Activated CD8-positive, alpha-beta memory T cell treated with anti-CD3 and anti-CD28 coated beads for 1 hour (primary cell): ENCODE measurements at regions not wholly inside any gene's neighbourhood (a gene's known extent, or its start where the extent isn't known, plus 50 kb on each side); places are given as distances from the start of the nearest gene placed in this dataset.
"Not testable (repeated sequence)": the region's sequence is repeated elsewhere in the genome, so short reads cannot be mapped to it uniquely, and the experiment has no call there.

Source experiments
- DNase-seq, 2 donors: peaks; one replicate each; pipeline ENCODE4 v3.0.0-alpha.2; 2020; ENCODE audit warnings: low read depth in 1 of 2; ENCODE audit errors: extremely low read depth in 1 of 2

DNA sequence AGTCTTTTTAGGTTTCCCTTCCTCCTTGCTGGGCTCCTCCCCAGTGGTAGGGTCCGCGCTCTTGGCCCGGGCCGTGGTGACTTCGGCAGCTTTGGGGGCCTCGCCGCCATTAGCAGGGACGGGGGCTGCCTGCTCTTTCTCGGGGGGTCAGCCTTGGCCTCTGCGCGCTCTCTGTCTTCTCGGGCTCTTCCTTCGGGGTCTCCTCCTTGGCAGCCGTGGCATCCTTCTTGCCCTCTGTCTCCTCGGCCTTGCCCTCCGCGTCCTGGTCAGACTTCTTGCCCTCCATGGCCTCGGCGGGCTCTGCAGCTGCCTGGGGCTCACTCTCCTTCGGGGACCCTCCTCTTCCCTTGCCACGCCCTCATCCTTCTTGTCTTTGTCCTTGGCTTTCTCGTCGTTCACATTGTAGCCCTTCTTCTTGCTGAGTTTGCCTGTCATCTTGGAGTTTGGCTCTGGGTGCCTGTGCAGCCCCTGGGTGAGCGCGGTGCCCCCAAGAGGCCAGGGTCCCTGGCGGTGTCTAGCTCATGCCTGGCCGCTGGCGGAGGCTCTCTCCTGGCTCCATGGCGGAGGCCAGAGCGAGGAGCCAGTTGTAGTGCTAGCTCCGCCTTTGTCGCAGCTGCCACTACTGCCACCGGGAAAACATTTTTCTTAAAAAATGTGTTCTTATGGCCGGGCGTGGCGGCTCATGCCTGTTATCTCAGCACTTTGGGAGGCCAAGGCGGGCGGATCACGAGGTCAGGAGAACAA is 283.0 kb upstream of the SGCG start:
- no peak for DNase-seq

- DNase-seq: not testable (repeated sequence)
Observed at GRCh38 chr13:22900416-22900951, 280.3 kb upstream of the SGCG start.

- DNase-seq: no peak
Observed at GRCh38 chr13:22903301-22903700, 277.5 kb upstream of the SGCG start.

DNA sequence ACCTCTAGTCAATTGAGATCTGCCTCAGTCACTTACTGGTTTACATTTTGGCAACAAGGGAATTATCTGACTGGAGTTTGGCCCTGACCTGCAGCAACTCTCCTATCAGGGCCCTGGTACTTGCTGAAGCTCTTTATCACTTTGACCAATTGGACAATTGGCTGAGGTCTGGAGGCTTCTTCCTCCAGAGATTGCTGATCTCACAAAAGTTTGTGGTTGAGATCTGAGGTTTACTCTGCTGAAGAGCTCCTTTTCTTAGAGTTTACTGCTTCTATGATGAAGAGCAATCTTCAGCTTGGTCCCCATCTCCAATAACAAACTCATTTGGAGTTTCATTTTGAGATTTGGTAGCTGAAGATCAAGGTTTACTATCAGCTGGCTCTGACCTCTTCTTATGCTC is 276.9 kb upstream of the SGCG start:
- no peak for DNase-seq

DNA sequence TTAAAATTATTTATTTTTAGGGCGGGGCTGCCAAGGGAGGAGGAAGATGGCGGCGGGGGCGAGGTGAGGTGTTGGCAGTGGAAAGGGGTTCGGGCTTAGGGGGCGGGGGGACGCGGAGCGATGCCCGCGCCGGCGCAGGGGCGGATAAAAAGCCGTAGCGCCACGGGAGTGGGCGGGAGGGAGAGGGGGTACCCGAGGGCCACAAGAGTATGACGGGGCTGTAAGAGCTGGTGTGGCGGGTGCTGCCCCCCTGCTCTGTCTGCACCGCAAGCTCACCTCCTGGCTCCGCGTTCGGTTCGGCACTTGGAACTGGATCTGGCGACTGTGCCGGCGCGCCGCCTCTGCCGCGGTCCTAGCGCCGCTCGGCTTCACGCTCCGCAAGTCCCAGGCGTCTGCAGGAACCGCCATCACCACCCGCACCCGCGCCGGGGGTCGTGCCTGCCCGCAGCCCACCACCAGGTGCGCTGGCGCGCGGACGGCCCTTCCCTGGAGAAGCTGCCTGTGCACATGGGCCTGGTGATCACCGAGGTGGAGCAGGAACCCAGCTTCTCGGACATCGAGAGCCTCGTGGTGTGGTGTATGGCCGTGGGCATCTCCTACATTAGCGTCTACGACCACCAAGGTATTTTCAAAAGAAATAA is 265.2 kb upstream of the SGCG start:
- no peak for DNase-seq

- not testable (repeated sequence) for DNase-seq
Observed at GRCh38 chr13:22916276-22916675, 264.5 kb upstream of the SGCG start.

DNA sequence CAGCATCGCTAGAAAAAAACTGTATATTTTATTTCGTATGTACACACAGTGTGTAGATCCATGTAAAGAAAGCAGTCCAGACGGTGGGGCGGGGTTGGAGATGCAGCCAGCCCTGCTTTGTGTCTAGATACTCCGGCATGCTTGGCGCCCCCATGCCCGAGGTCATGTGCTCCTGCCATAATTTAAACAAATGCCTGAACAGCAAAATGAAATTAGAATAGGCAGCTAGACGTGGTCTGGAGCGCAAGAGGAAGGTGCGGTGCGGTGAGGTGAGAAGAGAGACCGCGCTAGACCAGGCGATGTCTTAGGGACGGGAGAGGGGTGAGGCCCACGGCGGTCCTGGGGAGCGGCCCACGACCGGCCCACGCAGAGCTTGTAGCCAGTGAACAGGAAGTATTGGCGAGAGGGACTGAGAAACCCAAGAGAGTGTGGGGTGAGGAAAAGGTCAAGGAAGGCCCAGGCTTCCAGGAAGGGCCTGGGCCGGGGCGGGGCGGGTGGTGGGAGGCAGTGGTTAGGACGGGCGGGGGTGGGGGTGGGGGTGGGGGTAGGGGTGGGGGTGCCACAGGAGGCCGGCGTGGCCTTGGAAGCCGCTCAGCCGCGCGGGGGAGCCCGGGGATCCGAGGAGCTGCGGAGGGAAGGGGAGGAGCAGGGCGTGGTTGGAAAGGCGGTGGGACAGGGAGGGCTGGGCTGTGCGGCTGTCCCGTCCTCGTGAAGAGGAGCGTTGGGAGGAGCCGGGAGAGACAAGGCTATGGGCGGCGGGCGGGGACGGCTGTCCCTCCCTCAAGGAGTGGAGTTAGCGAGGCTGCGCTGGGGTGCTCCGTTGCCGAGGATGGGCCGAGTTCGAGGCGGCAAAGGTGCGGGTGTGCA is 254.7 kb upstream of the SGCG start:
- DNase-seq: no peak

GRCh38 chr13:22926748-22927400 is 253.9 kb upstream of the SGCG start:
- no peak for DNase-seq

DNA sequence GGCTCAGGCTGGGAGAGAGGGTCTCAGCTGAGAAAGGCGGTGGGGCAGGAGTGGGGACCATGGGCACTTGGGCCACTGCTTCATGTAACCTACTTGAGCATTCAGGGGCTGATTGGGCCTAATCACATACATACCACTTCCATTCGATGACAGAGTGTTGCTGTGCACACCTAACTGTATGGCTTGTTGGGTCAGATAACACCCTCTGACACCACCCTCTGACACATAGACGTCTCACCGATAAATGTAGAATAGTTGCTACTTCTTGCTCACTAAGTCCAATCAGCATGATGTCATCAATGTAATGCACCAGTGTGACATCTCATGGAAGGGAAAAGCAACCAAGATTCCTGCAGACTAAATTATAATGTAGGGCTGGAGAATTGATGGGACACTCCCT is 252.9 kb upstream of the SGCG start:
- not testable (repeated sequence) for DNase-seq

- DNase-seq: no peak
Observed at GRCh38 chr13:22929381-22930126, 251.2 kb upstream of the SGCG start.

- DNase-seq: no peak
Observed at GRCh38 chr13:22931576-22931975, 249.2 kb upstream of the SGCG start.

GRCh38 chr13:22932632-22933412 is 248.0 kb upstream of the SGCG start:
- DNase-seq: not testable (repeated sequence)

- no peak for DNase-seq
Observed at GRCh38 chr13:22933571-22934181, 247.1 kb upstream of the SGCG start.

DNA sequence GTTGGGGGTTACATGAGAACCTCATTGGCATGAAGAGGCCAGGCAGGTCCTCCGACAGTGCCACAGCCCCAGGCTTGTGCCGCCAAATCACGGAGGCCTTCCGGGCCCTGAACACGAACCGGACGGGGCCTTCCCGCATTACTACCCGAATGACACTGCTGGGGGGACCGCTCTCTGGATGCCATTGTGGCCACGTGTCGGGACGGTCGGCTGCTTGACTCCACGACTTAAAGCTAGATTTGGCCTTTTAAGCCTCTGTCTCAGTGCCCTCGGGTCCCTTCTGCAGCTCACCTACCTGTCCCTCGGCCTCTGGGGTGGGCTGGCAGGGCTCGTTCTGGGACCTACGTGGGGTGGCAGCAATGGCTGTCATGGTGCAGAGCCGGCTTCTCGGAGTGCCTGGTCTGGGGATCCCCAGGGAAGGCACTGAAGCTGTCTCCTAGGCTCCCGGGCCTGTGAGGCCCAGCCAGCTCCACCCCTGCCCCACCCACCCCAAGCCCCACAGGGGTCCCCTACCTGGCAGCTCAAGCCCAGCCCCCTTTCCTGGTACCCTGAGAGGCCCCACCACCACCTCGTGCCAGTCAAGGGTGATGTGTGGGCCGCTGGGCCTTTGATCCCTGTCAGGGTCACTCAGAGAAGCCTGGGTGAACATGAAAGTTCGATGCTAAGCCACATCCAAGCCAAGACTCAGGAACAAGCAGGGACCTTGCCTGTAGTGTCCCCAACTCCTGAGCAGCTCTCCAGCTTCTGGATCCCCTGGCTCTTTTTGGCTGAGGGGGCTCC is 245.8 kb upstream of the SGCG start:
- DNase-seq: no peak

- DNase-seq: no peak
Observed at GRCh38 chr13:22936228-22936627, 244.6 kb upstream of the SGCG start.

DNA sequence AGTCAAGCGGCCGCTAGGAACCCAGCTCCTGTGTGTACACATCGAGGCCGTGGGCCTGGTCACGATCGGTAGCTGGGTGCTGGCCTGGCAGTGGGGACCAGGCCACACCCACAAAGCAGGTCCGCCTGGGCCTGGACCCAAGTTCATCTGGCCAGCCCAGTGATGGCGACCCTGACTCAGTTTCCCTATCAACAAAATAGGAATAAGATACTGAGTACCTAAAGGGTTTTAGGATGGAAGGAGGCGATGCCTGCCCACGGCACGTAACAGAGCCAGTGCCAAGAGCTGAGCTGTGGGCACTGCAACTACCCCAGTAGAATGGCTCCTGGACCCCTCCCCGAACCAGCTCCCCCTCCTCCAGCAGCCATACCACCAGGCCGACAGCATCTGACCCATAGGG is 243.5 kb upstream of the SGCG start:
- no peak for DNase-seq

DNA sequence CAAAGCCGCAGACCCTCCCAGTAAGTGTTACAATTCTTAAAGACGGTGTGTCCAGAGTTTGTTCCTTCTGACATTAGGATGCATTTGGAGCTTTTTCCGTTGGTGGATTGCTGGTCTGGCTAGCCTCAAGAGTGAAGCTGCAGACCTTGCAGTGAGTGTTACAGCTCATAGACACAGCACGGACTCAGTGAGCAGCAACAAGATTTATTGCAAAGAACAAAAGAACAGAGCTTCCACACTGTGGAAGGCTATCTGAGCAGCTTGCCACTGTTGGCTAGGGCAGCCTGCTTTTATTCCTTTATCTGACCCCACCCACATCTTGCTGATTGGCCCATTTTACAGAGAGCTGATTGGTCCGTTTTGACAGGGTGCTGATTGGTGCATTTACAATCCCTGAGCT is 242.8 kb upstream of the SGCG start:
- no peak for DNase-seq

DNA sequence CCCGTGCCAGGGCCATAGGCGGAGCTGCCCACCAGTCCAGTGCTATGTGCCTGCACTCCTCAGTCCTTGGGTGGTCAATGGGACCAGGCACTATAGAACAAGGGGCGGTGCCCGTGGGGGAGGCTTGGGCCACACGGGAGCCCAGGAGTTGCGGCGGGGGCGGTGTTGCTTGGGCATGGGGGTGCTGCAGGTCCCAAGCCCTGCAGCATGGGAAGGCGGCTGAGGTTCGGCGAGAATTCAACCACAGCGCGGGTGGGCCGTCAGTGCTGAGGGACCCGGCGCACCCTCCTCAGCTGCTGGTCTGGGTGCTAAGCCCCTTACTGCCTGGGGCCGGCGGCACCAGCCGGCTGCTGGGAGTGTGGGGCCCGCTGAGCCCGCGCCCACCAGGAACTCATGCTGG is 242.2 kb upstream of the SGCG start:
- no peak for DNase-seq
